SHP77 (cell line): ENCODE measurements at regions not wholly inside any gene's neighbourhood (a gene's known extent, or its start where the extent isn't known, plus 50 kb on each side); places are given as distances from the start of the nearest gene placed in this dataset.
"Not testable (repeated sequence)": the region's sequence is repeated elsewhere in the genome, so short reads cannot be mapped to it uniquely, and the experiment has no call there.

Experiments
- DNase-seq, 2 experiments: peaks; one replicate each; lab custom pipeline; 2025; lab: John Stamatoyannopoulos, UW

DNA sequence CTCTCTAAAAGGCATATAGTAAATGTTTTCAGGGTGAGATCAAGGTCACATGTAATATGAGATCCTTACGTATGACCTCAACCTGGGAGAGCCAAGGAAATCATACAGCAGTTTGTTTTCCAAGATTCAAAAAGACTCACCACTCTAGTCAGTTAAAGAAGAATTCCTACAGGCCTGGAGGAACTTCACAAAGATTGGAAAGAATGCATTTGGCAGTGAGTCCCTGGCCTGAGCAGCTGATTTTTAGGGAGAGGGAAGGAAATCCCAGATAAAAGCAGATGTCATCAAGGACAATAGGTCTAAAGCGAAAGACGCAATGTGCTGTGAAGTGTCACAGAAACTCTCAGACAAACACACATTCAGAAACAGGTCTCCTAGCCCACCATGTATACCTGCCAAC lies 424.0 kb upstream of the ZNF462 start:
- DNase-seq: no peak

DNA sequence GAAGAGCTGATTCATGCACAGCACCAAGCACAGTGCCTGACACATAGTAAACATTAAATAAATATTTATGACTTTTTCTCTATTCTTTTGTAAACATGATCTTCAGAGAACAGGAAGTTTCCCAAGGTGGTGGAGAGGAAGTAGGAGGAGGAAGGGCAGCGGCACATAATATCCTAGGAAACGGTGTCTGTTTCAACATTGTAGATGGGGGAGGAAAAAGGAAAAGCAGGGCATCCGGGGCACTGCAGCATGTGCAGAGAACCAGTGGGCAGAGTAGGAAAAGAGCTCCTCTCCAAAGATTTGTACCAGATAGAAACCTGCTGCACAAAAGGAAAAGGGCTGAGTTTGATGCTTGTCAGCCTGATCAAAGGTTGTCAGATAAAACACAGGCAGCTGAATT lies 421.7 kb upstream of the ZNF462 start:
- no peak for DNase-seq

DNA sequence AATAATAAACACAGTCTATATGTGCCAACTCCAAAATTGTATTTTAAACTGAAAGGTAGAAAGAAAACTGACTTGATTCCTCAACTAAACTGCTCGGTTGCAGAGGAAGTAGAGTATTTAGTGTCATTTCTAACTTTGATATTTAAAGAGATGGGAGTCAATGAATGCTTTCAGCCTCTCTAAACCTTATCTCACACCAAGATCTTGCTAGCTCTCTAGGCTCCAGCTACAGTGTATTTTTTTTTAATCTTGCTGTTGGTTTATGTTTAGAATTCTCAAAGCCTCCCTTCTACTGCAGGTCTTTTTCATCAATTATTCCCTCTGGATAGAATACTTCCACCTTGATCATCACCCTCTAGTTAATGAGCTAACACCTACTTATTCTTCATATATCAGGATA lies 419.4 kb upstream of the ZNF462 start:
- no peak for DNase-seq

DNA sequence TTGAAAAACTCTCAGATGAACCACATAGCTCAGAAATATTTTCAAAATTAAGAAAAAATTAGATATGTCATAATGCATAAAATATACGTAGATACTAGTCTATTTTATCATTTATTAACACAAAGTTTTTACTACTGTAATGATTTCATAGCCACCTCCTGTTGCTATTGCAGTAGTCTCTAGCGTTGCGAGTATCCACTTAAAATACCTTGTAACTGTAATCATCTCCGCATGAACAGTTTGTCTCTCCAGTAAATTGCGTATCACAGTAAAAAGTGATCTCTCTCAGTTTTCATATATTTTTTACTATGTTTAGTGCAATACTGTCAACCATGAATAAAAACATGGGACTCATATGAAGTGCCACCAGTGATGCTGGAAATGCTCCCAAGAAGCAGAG lies 417.9 kb upstream of the ZNF462 start:
- DNase-seq: no peak

DNA sequence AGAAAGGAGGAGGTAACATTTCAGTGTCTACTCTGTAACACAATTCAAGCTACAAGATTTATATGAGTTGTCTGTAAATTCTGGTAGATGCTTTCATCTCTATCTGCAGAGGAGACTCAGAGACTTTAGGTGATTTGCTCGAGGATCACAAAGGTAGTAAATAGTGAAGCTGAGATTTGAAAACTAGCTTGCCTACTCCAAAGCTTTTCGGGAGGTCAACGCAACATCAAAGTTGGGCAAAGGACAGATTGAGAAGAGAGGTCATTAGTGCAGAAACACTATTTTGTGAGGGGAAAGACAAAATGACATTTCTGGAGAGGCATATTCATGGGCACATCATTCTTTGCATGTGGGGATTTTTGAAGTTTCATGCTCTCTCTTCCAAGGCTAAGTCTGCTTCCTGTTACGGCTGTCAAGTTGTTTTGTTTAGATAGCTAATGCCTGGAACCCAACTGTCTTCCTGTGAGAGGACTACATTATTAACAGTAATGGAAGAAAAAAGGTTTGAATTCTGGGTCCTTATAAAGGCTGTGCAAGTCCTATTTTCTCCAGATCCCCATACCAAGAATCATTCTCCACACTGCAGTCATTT lies 413.5 kb upstream of the ZNF462 start:
- DNase-seq: no peak

DNA sequence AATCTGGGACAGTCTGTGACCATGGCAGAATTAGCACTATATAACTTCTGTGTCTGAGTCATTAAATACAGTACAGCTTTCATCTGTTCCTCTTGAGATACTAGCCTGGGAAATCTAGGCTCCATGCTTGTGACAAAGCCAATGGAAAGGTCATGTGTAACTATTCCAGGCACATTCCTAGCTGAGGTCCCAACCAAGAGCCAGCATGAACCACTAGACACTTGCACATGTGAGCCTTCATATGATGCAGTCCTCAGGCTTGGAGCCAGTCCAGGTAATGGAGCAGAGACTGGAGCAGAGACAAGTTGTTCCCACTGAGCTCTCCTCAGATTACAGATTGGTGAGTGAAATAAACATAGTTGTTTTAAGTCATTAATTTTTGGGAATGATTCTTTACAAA lies 412.4 kb upstream of the ZNF462 start:
- DNase-seq: no peak

DNA sequence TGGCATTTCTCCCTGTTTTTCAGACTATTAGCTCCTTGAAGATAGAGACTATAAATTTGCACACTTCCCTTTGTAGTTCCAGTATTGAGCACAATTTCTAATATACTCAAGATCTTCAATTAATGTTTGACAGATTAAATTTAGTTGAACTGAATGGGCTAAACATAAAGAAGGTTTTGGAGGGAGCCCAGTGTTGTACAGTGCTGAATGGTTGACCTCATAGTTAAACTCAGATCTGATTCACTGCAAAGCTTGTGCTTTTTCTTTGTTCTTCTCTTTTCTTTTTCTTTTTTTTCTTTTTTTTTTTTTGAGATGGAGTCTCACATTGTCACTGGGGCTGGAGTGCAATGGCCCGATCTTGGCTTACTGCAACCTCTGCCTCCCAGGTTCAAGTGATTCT lies 411.7 kb upstream of the ZNF462 start:
- no peak for DNase-seq

DNA sequence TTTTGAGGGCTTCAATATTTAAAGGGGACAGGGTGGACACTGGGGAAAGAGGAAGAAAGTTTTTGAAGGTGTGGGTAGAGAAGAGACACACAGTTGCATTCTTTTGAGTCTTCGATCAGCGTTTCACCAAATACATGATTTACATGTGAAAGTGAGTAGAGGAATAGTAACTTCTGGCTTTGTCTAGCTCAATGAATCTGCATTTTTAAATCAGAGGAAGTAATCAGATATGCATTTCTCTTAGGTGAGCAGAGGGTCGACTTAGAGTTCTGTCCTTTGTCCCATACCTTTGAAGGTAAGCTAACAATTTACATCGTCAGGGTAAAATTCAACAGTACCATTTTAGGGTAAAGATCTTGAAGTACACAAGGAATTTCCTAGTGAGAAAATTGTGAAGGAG lies 406.4 kb upstream of the ZNF462 start:
- no peak for DNase-seq

DNA sequence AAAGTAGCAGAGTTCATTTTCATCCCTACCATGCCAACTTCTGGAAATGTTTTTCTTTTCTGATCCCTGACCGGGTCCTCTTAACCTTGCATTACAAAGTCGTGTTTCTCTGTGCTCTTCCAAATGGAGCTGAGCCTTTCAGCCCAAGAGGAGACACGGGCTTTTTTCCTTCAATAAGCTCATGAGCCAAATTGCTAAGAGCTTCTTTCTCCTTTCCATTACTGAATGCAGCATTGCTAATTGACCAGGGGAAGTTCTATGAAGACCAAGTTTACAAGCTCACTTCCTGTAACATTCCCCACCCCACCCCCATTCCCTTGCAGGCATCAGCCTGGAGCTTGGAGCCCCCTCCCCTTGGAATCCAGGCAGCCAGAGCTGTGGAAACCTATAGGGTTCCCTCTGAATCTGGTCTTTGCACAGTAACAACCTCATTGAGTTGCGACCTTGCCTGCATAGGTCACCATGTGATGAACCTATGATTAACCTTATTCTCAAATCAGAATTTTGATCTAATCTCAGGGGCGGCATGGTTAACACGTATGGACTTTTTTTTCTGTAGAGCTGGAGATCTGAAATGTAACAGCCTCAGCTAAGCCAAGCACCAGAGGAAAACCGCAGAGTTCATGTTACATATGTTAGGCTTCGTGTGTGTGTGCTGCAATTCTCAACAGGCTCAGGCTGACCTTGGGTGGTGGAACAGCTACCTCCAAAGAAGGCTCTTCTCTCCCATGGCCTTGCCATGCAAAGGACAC lies 395.7 kb upstream of the ZNF462 start:
- no peak for DNase-seq

DNA sequence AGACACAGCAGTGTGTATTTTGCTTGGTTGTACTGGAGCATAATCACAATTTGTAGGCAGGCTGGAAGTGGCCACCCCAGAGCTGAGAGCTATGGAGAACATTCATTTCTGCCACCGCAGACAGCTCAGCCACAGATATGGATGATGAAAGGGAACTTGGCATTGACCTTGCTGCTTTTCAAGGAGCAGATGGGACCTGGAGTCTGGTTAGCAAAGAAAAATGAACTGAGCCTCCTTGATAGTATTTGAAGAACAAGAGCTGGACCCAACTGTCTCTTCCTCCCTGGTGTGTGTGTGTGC lies 395.2 kb upstream of the ZNF462 start:
- DNase-seq: no peak

DNA sequence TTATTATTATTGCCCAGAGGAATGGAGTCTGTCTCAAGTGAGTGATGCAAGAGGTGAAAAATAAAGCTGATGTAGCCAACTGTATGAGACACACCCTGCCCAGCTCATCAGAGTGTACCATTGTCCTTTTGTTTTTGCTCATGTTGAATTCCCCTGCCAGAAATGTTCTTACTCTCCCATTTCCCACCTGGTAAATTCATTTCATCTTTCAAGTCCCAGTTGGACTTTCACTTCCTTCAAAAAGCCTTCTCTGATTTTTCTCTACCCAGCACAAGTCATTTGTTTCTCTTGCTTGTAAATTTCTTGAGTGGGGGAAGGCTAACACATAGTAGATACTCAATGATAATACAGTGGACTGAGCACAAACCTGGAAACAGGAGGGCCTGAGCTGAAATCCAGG lies 394.5 kb upstream of the ZNF462 start:
- no peak for DNase-seq

DNA sequence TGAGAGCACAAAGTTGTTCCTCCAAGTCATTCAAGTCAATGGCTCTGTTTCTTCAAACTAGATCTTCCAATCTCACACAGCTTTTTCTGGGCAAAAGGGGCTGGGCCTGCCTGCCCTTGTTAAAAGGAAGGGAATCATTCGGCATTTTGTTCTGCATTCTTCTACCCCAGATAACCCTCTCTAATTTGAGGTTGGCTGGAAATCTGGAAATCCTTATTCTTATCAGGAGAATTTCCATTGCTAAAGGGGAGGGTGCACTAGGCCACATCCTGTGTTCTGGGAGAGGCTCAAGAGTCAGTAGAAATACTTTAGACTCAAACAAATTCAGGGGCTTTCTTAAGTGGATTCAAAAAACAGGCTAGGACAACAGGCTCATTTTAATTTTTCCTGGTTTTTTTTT lies 384.7 kb upstream of the ZNF462 start:
- no peak for DNase-seq

DNA sequence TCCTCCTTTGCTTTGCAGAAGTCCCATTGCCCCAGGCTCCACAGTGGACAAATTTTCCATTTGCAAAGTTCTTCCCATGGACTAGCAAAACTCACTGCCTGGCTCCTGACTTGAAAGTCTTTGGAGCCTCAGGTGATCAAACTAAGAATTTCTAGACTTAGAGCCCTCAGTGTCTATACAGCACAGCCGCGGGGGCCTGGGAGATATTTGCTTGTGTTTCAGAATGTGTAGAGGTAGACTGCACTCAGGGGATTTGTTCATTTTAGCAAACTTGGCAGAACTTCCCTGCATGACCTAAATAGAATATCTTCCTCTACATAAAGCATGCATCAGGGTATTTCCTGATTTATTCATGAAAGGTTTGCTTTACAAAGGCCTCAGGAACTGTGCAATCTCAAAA lies 384.2 kb upstream of the ZNF462 start:
- no peak for DNase-seq

DNA sequence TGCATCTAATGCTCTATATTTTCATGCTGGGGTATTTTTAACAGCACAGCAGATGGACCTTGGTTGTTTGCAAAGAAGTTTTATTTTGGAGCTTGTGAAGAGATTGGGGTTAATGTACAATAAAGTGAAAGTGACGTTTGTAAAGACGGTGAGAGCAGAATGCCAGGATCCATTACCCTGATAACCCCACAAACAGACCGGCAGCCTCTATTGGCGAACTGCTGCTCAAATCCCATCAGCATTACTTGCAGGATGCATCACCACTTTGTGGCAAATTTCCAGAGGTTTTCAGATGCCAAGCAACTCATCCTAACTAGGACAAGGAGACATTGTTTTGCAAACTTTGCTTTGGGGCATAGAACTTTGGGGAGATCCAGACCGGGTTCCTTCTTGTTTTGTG lies 383.3 kb upstream of the ZNF462 start:
- no peak for DNase-seq

DNA sequence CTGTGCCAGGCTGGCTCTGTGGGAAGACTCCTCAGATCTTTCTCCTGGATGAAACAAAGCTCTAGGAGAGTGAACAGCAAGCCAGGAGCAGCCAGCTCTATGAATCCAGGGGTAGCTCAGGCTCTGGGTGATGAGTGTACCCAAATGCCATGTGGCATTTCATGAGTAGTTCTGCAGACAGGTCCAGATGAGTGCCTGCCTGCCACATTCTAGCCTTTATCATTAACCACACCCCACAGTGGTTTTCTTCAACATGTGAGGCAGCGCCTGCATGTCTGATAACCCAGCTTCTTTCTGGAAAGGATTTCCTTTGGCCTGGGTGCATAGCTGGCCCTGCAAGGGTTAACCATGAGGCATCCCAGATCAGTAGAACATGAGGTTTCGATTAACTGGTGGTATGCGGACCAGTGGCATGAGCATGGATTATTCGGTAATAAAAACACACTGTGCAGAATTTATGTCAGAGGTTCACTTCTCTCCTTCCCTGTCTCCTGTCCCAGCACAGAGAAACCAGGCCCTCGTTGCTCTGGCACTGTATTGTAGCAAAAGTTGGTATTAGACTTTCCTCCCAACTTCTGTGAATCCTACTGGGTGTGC lies 381.9 kb upstream of the ZNF462 start:
- no peak for DNase-seq

DNA sequence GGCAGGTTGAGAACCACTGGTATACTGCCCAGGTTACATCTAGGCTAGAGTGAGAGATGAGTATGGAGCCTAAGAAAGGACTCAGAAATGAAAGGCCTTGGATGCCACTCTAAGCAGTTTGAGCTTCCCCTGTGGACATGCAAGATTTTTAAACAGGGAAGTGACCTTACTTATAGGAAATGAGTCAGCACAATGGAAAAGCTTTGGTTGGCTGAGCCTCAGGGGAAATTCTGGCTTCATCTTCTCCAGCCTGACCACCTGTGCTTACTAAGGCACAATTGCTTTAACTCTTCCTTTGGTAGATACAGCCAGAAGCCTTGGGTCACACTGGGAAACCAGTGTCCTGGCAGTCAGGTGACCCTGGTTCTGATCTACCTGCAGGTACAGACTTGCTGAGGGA lies 380.2 kb upstream of the ZNF462 start:
- no peak for DNase-seq

DNA sequence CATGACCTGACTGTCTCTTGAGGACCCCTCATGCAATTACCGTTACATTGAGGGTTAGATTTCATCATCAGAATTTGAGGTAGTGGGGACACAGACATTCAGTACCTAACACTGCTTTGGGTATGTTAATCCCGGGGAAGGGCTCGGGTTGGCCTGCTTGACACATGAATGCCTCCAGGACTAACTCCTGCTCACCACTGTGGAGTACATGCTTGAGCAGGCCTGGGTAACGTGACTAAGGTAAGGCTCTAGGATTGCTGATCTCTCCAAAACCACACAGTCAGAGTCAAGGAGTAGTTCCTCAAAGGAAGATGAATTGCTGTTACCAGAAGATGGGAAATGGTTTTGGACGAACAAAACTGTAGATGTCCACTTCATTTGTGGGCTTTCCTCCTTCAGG lies 376.3 kb upstream of the ZNF462 start:
- no peak for DNase-seq

DNA sequence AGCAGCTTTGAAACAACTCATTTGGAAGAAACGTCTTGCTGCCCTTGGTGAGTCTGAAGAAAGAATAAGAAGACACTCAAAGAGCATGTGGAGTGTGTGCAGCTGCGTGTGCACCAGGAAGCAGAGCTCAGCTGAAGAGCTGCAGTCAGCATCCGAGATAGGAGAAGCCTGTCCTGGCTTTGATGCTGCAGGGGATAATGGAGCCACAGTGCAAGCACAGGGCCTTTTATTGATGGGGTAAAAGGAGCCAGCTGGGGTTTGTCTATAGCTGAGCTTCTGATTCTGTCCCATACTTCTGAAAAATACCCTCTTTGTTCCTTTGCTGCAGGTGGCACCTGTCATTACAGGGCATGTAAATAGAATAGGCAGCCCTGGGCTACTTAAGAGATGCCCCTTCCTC lies 375.7 kb upstream of the ZNF462 start:
- no peak for DNase-seq

DNA sequence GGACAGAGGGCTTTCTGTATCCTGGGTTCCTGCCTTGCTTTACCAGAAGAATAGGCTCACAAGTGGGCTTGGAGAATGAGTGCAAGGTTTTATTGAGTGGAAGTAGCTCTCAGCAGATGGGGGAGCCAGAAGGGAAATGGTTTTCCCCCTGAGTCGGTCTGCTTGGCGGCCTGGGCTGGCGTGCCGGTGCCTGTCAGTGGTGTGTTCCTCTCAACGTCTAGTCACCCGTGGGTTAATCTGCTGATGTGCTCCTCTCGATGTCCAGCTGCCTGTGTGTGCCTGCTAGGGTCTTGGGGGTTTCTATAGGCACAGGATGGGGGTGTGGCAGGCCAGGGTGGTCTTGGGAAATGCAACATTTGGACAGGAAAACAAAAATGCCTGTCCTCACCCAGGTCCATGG lies 370.8 kb upstream of the ZNF462 start:
- DNase-seq: not testable (repeated sequence)

DNA sequence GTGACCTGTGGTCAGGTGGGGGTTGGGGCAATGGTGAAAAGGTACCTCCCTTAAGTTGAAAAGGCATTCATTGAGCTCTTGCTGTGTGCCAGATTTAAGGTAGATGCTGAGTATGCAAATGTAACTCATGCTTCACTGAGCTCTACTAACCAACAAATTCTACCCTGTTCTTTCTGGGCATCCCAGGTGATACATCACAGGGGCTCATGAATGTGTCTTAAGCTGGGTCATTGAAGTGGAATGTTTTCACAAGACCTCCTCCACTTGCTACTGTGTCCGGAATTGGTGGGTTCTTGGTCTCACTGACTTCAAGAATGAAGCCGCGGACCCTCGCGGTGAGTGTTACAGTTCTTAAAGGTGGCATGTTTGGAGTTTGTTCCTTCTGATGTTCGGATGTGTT lies 362.8 kb upstream of the ZNF462 start:
- DNase-seq: no peak

DNA sequence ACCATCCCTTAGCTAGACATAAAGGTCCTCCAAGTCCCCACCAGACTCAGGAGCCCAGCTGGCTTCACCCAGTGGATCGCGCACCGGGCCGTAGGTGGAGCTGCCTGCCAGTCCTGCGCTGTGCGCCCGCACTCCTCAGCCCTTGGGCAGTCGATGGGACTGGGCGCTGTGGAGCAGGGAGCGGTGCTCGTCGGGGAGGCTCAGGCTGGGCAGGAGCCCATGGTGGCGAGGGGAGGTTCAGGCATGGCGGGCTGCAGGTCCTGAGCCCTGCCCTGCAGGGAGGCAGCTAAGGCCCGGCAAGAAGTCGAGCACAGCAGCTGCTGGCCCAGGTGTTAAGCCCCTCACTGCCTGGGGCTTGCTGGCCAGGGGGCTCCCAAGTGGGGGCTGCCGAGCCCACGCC lies 361.8 kb upstream of the ZNF462 start:
- not testable (repeated sequence) for DNase-seq

DNA sequence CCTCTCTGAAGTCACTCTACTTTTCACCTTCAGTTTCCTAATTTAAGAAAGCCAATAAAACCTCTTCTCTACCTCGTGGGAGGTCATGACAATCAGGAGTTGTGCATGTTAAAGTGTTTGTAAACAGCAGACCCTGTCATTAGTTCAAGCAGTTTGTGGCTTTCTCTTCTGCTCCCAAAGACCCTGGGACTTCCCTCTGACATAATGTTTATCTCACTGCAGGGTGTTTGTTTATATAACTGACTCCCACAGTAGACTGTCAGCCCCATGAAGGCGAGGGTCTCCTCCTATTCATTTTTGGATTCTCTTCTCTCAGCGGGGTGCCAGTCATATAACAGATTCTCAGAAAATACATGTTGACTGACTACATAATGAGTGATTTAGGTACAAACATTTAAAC lies 360.0 kb upstream of the ZNF462 start:
- no peak for DNase-seq

DNA sequence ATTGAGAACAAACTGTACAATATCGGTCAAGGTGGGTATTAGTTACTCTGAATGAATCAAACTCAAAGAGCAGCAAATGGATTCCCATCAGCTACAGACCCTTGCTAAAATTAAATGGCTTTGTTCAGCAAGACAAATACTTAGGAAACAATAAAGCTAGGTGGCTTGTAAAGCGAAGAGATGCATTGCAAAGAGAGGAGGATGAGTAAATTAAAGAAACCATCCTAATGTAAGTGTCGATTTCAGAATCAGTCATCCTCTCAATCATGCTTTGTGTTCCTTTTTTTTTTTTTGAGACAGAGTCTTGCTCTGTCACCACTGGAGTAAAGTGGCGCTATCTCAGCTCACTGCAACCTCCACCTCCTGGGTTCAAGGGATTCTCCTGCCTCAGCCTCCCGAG lies 359.2 kb upstream of the ZNF462 start:
- DNase-seq: no peak

DNA sequence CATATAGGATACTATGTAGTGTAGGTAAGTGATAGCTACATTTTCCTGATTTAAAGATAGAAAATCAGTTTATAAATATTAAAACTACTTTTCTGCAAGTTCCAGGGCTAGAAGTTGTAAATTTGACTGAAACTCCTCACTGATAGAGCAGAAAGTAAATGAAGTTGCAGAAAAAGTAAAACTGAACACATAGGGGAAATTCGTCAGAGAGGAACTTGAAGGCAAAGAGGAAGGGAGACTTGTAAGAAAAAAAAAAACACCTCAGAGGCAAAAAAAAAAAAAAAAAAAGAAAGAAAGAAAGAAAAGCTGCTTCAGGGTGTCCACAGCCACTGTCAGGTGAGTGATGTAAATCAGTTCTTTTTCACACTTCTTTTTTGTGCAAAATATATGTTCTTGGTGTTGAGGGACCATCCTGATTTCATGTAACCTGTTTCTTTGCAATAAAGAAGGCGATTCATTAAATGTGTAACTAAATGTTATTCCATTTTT lies 336.2 kb upstream of the ZNF462 start:
- no peak for DNase-seq
